Caco-2 (cell line): ENCODE measurements at regions not wholly inside any gene's neighbourhood (a gene's known extent, or its start where the extent isn't known, plus 50 kb on each side); places are given as distances from the start of the nearest gene placed in this dataset.

Source experiments
- BruUV-seq: library from RNA; stranded (reverse); fragments of 400-500 nt; replicated peaks from 2 replicates; lab custom pipeline; 2021; lab: Mats Ljungman, UMichigan
- CTCF ChIA-PET: fragments of 300-600 bp; sonication (Branson Sonifier 250); formaldehyde crosslinking; loops from one replicate; lab custom pipeline; 2022; ENCODE audit warnings: antibody characterized with exemption; lab: Charles Lee
- POLR2A ChIA-PET: fragments of 300-600 bp; sonication (Branson Sonifier 250); formaldehyde crosslinking; loops from one replicate; lab custom pipeline; 2022; ENCODE audit warnings: antibody characterized with exemption; lab: Charles Lee
- DNase-seq, 2 experiments: peaks; one replicate each; pipeline versions ENCODE4 v3.0.0 to v3.0.0-alpha.2; 2020 to 2022
- H3K27me3 ChIP-seq: replicated peaks from 2 replicates; pipeline ENCODE4 v1.6.0; 2011; ENCODE audit warnings: low read length; ENCODE audit not compliant: control insufficient read depth, insufficient read depth
- H3K36me3 ChIP-seq: 2 replicates; pipeline ENCODE4 v1.5.1; 2011; ENCODE audit warnings: low read length; ENCODE audit not compliant: control insufficient read depth, insufficient read depth
- H3K4me1 ChIP-seq: fragments of 250-450 bp; sonication (Bioruptor Pico); 2 replicates; pipeline ENCODE4 v1.5.1; 2020; ENCODE audit warnings: mild to moderate bottlenecking
- H3K4me3 ChIP-seq: 2 replicates; pipeline ENCODE4 v1.5.1; 2011; ENCODE audit warnings: low read depth, mild to moderate bottlenecking, control low read depth, low read length
- H3K9me3 ChIP-seq: fragments of 250-450 bp; sonication (Bioruptor Pico); 2 replicates; pipeline ENCODE4 v1.5.1; 2020; ENCODE audit warnings: mild to moderate bottlenecking, moderate library complexity
- H3K27ac Mint-ChIP-seq: one replicate; pipeline ENCODE4 v1.8.0; 2022; ENCODE audit warnings: mixed read lengths; ENCODE audit not compliant: unreplicated experiment
- H3K27me3 Mint-ChIP-seq: one replicate; pipeline ENCODE4 v1.8.0; 2022; ENCODE audit warnings: mixed read lengths; ENCODE audit not compliant: insufficient read depth, unreplicated experiment
- H3K36me3 Mint-ChIP-seq: one replicate; pipeline ENCODE4 v1.8.0; 2022; ENCODE audit warnings: mild to moderate bottlenecking, mixed read lengths; ENCODE audit not compliant: insufficient read depth, unreplicated experiment
- H3K4me1 Mint-ChIP-seq: one replicate; pipeline ENCODE4 v1.8.0; 2022; ENCODE audit warnings: low read depth, mixed read lengths; ENCODE audit not compliant: unreplicated experiment
- H3K4me3 Mint-ChIP-seq: one replicate; pipeline ENCODE4 v1.8.0; 2022; ENCODE audit warnings: mild to moderate bottlenecking, moderate library complexity, mixed read lengths; ENCODE audit not compliant: unreplicated experiment
- H3K9me3 Mint-ChIP-seq: one replicate; pipeline ENCODE4 v1.8.0; 2022; ENCODE audit warnings: mixed read lengths; ENCODE audit not compliant: unreplicated experiment
- intact Hi-C: fragments of 100-400 bp; cut with micrococcal nuclease; formaldehyde crosslinking; loops from one replicate; pipeline ENCODE4 v1.10.0; 2022; ENCODE audit not compliant: unreplicated experiment
- TF ChIP-seq, protein P1 (sequence below), 2 experiments: fragments of 200-600 bp in 1 of 2; IDR thresholded peaks; 1 replicate in 1 of 2; 2 replicates in 1 of 2; pipeline versions ENCODE4 v1.5.1 to v1.8.0; 2011 to 2022; ENCODE audit warnings: antibody characterized with exemption in 1 of 2, control low read depth in 1 of 2, inconsistent platforms in 1 of 2, low read depth in 1 of 2, low read length in 1 of 2, mild to moderate bottlenecking in 1 of 2, moderate library complexity in 1 of 2; ENCODE audit not compliant: insufficient read depth in 1 of 2, severe bottlenecking in 1 of 2, unreplicated experiment in 1 of 2

DNA sequence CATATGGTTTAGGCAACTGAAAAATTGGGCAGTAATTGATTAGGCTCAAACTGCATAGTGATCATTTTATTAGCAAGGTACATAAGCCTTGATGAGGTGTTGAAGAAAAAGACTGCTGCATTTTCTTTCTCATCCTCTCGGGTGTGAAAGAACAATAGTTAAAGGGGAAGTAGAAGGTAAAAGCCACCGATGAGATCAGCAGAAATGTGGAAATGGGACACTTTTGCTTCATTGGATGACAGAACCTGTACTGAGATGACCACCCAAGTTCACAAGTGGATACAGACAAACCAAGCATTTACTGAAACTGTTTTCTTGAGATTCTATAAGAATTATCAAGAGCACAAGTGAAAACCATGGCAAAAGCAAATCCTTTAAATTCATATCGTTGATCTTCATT, 184.0 kb downstream of the TMX1 start:
- Mint-ChIP-seq H3K27me3 (no peaks in the 10 kb centered on the region), H3K4me3 (no peak overlapping the region), H3K27ac (no peak overlapping the region), H3K9me3 (no peaks in the 10 kb centered on the region), H3K36me3 (no peaks in the 10 kb centered on the region), H3K4me1 (no peaks in the 10 kb centered on the region)
- TF ChIP-seq, protein P1, sequence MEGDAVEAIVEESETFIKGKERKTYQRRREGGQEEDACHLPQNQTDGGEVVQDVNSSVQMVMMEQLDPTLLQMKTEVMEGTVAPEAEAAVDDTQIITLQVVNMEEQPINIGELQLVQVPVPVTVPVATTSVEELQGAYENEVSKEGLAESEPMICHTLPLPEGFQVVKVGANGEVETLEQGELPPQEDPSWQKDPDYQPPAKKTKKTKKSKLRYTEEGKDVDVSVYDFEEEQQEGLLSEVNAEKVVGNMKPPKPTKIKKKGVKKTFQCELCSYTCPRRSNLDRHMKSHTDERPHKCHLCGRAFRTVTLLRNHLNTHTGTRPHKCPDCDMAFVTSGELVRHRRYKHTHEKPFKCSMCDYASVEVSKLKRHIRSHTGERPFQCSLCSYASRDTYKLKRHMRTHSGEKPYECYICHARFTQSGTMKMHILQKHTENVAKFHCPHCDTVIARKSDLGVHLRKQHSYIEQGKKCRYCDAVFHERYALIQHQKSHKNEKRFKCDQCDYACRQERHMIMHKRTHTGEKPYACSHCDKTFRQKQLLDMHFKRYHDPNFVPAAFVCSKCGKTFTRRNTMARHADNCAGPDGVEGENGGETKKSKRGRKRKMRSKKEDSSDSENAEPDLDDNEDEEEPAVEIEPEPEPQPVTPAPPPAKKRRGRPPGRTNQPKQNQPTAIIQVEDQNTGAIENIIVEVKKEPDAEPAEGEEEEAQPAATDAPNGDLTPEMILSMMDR (IDR thresholded peaks at IDR 0.05; ENCODE audit: insufficient read depth in 1 of 2, low read depth in 1 of 2, low read length in 1 of 2, severe bottlenecking in 1 of 2, unreplicated experiment in 1 of 2) = no peak
- Histone ChIP-seq H3K36me3 (no peaks in the 10 kb centered on the region), H3K27me3 (no peaks in the 10 kb centered on the region), H3K4me1 (no peaks in the 10 kb centered on the region), H3K9me3 (peaks cover 4% of the 10 kb centered on the region; the same call in 1 of the 2 replicates), H3K4me3 (no peak overlapping the region)
- CTCF ChIA-PET = no interaction called here
- DNase-seq = no peak
- POLR2A ChIA-PET = no interaction called here
- no TSS peak for BruUV-seq
- intact Hi-C loops = no loop called here

DNA sequence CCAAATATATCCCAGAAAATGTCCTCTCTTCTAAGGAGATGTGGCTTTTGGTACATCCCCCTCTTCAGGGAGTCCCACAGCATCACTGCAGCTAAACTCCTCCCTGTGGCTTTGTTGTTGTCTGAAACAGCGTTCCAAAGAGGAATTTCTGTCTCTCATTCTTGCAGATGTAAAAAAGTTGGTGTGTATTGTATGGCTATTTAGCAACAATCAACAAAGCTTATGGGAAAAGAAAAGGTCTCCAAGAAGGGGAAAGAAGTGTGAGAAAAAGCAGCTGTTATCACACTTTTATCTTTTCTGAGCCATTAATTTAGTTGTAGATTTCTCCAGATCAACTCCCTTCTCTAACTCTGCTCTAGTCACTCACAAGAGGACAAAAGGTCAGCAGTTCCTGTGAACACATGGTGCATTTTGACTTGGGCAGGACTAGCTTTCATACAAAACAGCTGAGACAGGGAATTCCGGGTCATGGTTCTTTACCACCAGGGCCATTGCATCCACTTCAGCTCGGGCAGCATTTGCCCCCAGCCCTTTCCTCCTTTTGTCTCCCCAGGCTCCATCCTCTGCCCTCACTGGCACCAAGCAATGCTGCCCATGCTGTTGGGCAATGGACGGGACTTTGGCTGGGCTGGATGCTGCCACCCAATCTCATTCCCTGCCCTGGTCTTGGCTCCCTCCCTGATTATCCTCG, 184.7 kb downstream of the TMX1 start:
- Histone ChIP-seq H3K9me3 (no peaks in the 10 kb centered on the region), H3K4me1 (no peaks in the 10 kb centered on the region), H3K4me3 (no peak overlapping the region), H3K36me3 (no peaks in the 10 kb centered on the region), H3K27me3 (no peaks in the 10 kb centered on the region)
- ChIA-PET CTCF (no interaction called here), POLR2A (no interaction called here)
- H3K27ac Mint-ChIP-seq = no peak overlapping the region
- DNase-seq = no peak
- H3K27me3 Mint-ChIP-seq = no peaks in the 10 kb centered on the region
- H3K9me3 Mint-ChIP-seq = no peaks in the 10 kb centered on the region
- BruUV-seq = no TSS peak
- H3K36me3 Mint-ChIP-seq = no peaks in the 10 kb centered on the region
- intact Hi-C loops = no loop called here
- H3K4me3 Mint-ChIP-seq = no peak overlapping the region
- TF ChIP-seq, protein P1 (IDR thresholded peaks at IDR 0.05; ENCODE audit: insufficient read depth in 1 of 2, low read depth in 1 of 2, low read length in 1 of 2, severe bottlenecking in 1 of 2, unreplicated experiment in 1 of 2) = no peak
- no peaks in the 10 kb centered on the region for H3K4me1 Mint-ChIP-seq

DNA sequence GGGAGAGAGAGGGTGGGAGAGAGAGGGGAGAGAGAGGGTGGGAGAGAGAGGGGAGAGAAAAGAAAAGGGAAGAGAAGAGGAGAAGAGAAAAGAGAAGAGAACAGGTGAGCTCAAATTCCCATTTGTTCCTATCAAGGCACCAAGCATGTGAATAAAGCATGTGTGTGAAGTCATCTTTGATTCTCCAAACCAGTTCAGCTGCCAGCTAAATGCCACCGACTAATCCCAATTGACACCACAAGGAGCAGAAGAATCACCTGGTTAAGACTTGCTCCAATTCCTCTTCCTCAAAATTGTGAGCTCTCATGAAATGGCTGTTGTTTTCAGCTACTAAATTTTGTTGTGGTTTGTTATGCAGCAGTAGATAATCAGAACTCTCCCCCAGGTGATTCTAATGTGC, 188.9 kb downstream of the TMX1 start:
- Histone ChIP-seq H3K36me3 (no peaks in the 10 kb centered on the region), H3K27me3 (no peaks in the 10 kb centered on the region), H3K9me3 (no peaks in the 10 kb centered on the region), H3K4me1 (no peaks in the 10 kb centered on the region), H3K4me3 (no peak overlapping the region)
- TF ChIP-seq, protein P1 (IDR thresholded peaks at IDR 0.05; ENCODE audit: insufficient read depth in 1 of 2, low read depth in 1 of 2, low read length in 1 of 2, severe bottlenecking in 1 of 2, unreplicated experiment in 1 of 2) = no peak
- DNase-seq = no peak
- H3K27ac Mint-ChIP-seq = no peak overlapping the region
- no peak overlapping the region for H3K4me3 Mint-ChIP-seq
- intact Hi-C loops = no loop called here
- POLR2A ChIA-PET = no interaction called here
- BruUV-seq = no TSS peak
- no peaks in the 10 kb centered on the region for H3K9me3 Mint-ChIP-seq
- no peaks in the 10 kb centered on the region for H3K36me3 Mint-ChIP-seq
- CTCF ChIA-PET = no interaction called here
- H3K27me3 Mint-ChIP-seq = no peaks in the 10 kb centered on the region
- H3K4me1 Mint-ChIP-seq = no peaks in the 10 kb centered on the region
